ENCODE measurements at regions not wholly inside any gene's neighbourhood (a gene's known extent, or its start where the extent isn't known, plus 50 kb on each side); places are given as distances from the start of the nearest gene placed in this dataset.
A peak's percentile ranks its signal among the peaks of the same experiment; 100 is the strongest.

- Mint-ChIP-seq H3K36me3 (ENCODE audit: low read depth) (no peaks in the 10 kb centered on the region), H3K27ac (no peak overlapping the region), H3K27me3 (no peaks in the 10 kb centered on the region), H3K4me1 (no peaks in the 10 kb centered on the region), H3K4me3 (no peak overlapping the region), H3K9me3 (no peaks in the 10 kb centered on the region)
- DNase-seq, result no peak
- ChIA-PET CTCF (no interaction called here), POLR2A (no interaction called here)
Measured at GRCh38 chr4:176883108-176883550, 90.4 kb upstream of the VEGFC start.

- Mint-ChIP-seq H3K27ac (no peak overlapping the region), H3K4me1 (no peaks in the 10 kb centered on the region), H3K36me3 (ENCODE audit: low read depth) (no peaks in the 10 kb centered on the region), H3K4me3 (no peak overlapping the region), H3K9me3 (no peaks in the 10 kb centered on the region), H3K27me3 (no peaks in the 10 kb centered on the region)
- POLR2A ChIA-PET, result no interaction called here
- CTCF ChIA-PET, result no interaction called here
- DNase-seq, result no peak
Measured at GRCh38 chr4:176883681-176884418, 91.1 kb upstream of the VEGFC start.

- Mint-ChIP-seq H3K27ac (no peak overlapping the region), H3K4me3 (no peak overlapping the region), H3K27me3 (no peaks in the 10 kb centered on the region), H3K9me3 (no peaks in the 10 kb centered on the region), H3K36me3 (ENCODE audit: low read depth) (no peaks in the 10 kb centered on the region), H3K4me1 (no peaks in the 10 kb centered on the region)
- no peak for DNase-seq
- ChIA-PET CTCF (no interaction called here), POLR2A (no interaction called here)
Measured at GRCh38 chr4:176885224-176885623, 92.5 kb upstream of the VEGFC start.

- no peaks in the 10 kb centered on the region for H3K4me1 Mint-ChIP-seq
- DNase-seq, result no peak
- H3K36me3 Mint-ChIP-seq (ENCODE audit: low read depth), result no peaks in the 10 kb centered on the region
- ChIA-PET POLR2A (no interaction called here), CTCF (interaction anchor here (0.6 kb wide), 1 partner anchor 121 kb away, joined by 3 read pairs; no protein-coding TSS in a partner anchor)
- H3K4me3 Mint-ChIP-seq, result no peak overlapping the region
- no peaks in the 10 kb centered on the region for H3K27me3 Mint-ChIP-seq
- no peaks in the 10 kb centered on the region for H3K9me3 Mint-ChIP-seq
- no peak overlapping the region for H3K27ac Mint-ChIP-seq
Measured at GRCh38 chr4:176886135-176886534, 93.4 kb upstream of the VEGFC start.

GRCh38 chr4:176889776-176890175 is 97.1 kb upstream of the VEGFC start:
- H3K27ac Mint-ChIP-seq, result no peak overlapping the region
- ChIA-PET CTCF (no interaction called here), POLR2A (no interaction called here)
- H3K36me3 Mint-ChIP-seq (ENCODE audit: low read depth), result no peaks in the 10 kb centered on the region
- no peaks in the 10 kb centered on the region for H3K9me3 Mint-ChIP-seq
- H3K27me3 Mint-ChIP-seq, result no peaks in the 10 kb centered on the region
- no peak overlapping the region for H3K4me3 Mint-ChIP-seq
- no peak for DNase-seq
- H3K4me1 Mint-ChIP-seq, result no peaks in the 10 kb centered on the region

GRCh38 chr4:176894498-176894897 is 101.8 kb upstream of the VEGFC start:
- no peaks in the 10 kb centered on the region for H3K9me3 Mint-ChIP-seq
- ChIA-PET POLR2A (no interaction called here), CTCF (no interaction called here)
- peaks cover 3% of the 10 kb centered on the region for H3K27me3 Mint-ChIP-seq
- no peak overlapping the region for H3K27ac Mint-ChIP-seq
- no peak for DNase-seq
- H3K4me1 Mint-ChIP-seq, result no peaks in the 10 kb centered on the region
- H3K4me3 Mint-ChIP-seq, result no peak overlapping the region
- no peaks in the 10 kb centered on the region for H3K36me3 Mint-ChIP-seq (ENCODE audit: low read depth)

- no peak for DNase-seq
- no peaks in the 10 kb centered on the region for H3K36me3 Mint-ChIP-seq (ENCODE audit: low read depth)
- H3K27ac Mint-ChIP-seq, result no peak overlapping the region
- peaks cover 4% of the 10 kb centered on the region for H3K27me3 Mint-ChIP-seq
- no peaks in the 10 kb centered on the region for H3K4me1 Mint-ChIP-seq
- no peaks in the 10 kb centered on the region for H3K9me3 Mint-ChIP-seq
- ChIA-PET CTCF (no interaction called here), POLR2A (no interaction called here)
- no peak overlapping the region for H3K4me3 Mint-ChIP-seq
Measured at GRCh38 chr4:176896211-176896610, 103.5 kb upstream of the VEGFC start.

- Mint-ChIP-seq H3K36me3 (ENCODE audit: low read depth) (no peaks in the 10 kb centered on the region), H3K4me3 (no peak overlapping the region), H3K27me3 (peaks cover 4% of the 10 kb centered on the region), H3K9me3 (no peaks in the 10 kb centered on the region), H3K27ac (no peak overlapping the region), H3K4me1 (no peaks in the 10 kb centered on the region)
- POLR2A ChIA-PET, result no interaction called here
- DNase-seq, result no peak
- CTCF ChIA-PET, result no interaction called here
Measured at GRCh38 chr4:176897226-176897625, 104.5 kb upstream of the VEGFC start.

GRCh38 chr4:176898791-176899190 is 106.1 kb upstream of the VEGFC start:
- H3K36me3 Mint-ChIP-seq (ENCODE audit: low read depth), result no peaks in the 10 kb centered on the region
- H3K4me1 Mint-ChIP-seq, result peaks cover 11% of the 10 kb centered on the region
- H3K27me3 Mint-ChIP-seq, result peaks cover 4% of the 10 kb centered on the region
- no peak overlapping the region for H3K4me3 Mint-ChIP-seq
- no peak overlapping the region for H3K27ac Mint-ChIP-seq
- ChIA-PET POLR2A (no interaction called here), CTCF (interaction anchor here (1.0 kb wide), 1 partner anchor 149 kb away, joined by 3 read pairs; no protein-coding TSS in a partner anchor)
- no peak for DNase-seq
- no peaks in the 10 kb centered on the region for H3K9me3 Mint-ChIP-seq

GRCh38 chr4:176902710-176903323 is 110.1 kb upstream of the VEGFC start:
- H3K4me1 Mint-ChIP-seq, result peaks cover 11% of the 10 kb centered on the region
- H3K4me3 Mint-ChIP-seq, result no peak overlapping the region
- H3K36me3 Mint-ChIP-seq (ENCODE audit: low read depth), result no peaks in the 10 kb centered on the region
- no peaks in the 10 kb centered on the region for H3K9me3 Mint-ChIP-seq
- DNase-seq, result no peak
- peak overlapping the region; percentile 49 for H3K27ac Mint-ChIP-seq
- peaks cover 1% of the 10 kb centered on the region for H3K27me3 Mint-ChIP-seq
- ChIA-PET CTCF (interaction anchor here (1.5 kb wide), 1 partner anchor 145 kb away, joined by 3 read pairs; no protein-coding TSS in a partner anchor), POLR2A (no interaction called here)

GRCh38 chr4:176906709-176907108 is 114.0 kb upstream of the VEGFC start:
- no peak overlapping the region for H3K4me3 Mint-ChIP-seq

GRCh38 chr4:176910646-176911045 is 117.9 kb upstream of the VEGFC start:
- Mint-ChIP-seq H3K9me3 (peaks cover 2% of the 10 kb centered on the region), H3K36me3 (ENCODE audit: low read depth) (no peaks in the 10 kb centered on the region), H3K4me3 (no peak overlapping the region), H3K27me3 (peaks cover 1% of the 10 kb centered on the region), H3K4me1 (no peaks in the 10 kb centered on the region), H3K27ac (no peak overlapping the region)
- POLR2A ChIA-PET, result no interaction called here
- CTCF ChIA-PET, result no interaction called here
- DNase-seq, result no peak

More at GRCh38 chr4:176906709-176907108, 114.0 kb upstream of the VEGFC start:
- Mint-ChIP-seq H3K9me3 (no peaks in the 10 kb centered on the region), H3K4me1 (peaks cover 11% of the 10 kb centered on the region), H3K27ac (no peak overlapping the region), H3K27me3 (no peaks in the 10 kb centered on the region), H3K36me3 (ENCODE audit: low read depth) (no peaks in the 10 kb centered on the region)
- no peak for DNase-seq
- POLR2A ChIA-PET, result no interaction called here
- CTCF ChIA-PET, result no interaction called here

- DNase-seq, result no peak
- no peaks in the 10 kb centered on the region for H3K36me3 Mint-ChIP-seq (ENCODE audit: low read depth)
- ChIA-PET POLR2A (no interaction called here), CTCF (no interaction called here)
- no peaks in the 10 kb centered on the region for H3K27me3 Mint-ChIP-seq
- no peak overlapping the region for H3K27ac Mint-ChIP-seq
- no peak overlapping the region for H3K4me3 Mint-ChIP-seq
- no peaks in the 10 kb centered on the region for H3K4me1 Mint-ChIP-seq
- H3K9me3 Mint-ChIP-seq, result peaks cover 6% of the 10 kb centered on the region
Measured at GRCh38 chr4:176919631-176920030, 126.9 kb upstream of the VEGFC start.

GRCh38 chr4:176920694-176921093 is 128.0 kb upstream of the VEGFC start:
- Mint-ChIP-seq H3K36me3 (ENCODE audit: low read depth) (no peaks in the 10 kb centered on the region), H3K9me3 (peaks cover 3% of the 10 kb centered on the region), H3K4me3 (no peak overlapping the region), H3K4me1 (no peaks in the 10 kb centered on the region), H3K27ac (no peak overlapping the region), H3K27me3 (no peaks in the 10 kb centered on the region)
- ChIA-PET CTCF (no interaction called here), POLR2A (no interaction called here)
- no peak for DNase-seq
